ENCODE measurements at regions not wholly inside any gene's neighbourhood (a gene's known extent, or its start where the extent isn't known, plus 50 kb on each side); places are given as distances from the start of the nearest gene placed in this dataset.

DNA sequence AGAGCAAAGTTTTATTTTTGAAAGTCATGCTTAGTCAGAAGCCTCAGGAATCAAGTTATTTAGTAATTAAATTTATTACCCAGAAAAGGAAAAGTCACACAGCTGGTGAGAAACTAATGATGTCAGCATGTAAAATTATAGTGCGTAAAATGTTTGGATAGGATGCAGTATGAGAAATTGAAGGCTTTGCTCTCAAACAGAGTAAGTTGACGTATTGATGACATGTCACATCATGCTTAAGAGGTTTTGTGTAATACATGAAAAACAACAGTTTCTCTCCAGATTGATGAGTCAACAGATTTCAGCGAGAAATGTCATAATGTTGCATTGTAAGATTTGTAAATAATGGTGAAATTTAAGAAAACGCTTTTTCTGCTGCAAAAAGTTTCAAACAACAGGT, 769.8 kb downstream of the METTL15 start:
- DNase-seq (ENCODE audit: extremely low spot score) = no peak
- POLR2A ChIA-PET = no interaction called here
- CTCF ChIA-PET = no interaction called here
- TF ChIP-seq, protein P1, sequence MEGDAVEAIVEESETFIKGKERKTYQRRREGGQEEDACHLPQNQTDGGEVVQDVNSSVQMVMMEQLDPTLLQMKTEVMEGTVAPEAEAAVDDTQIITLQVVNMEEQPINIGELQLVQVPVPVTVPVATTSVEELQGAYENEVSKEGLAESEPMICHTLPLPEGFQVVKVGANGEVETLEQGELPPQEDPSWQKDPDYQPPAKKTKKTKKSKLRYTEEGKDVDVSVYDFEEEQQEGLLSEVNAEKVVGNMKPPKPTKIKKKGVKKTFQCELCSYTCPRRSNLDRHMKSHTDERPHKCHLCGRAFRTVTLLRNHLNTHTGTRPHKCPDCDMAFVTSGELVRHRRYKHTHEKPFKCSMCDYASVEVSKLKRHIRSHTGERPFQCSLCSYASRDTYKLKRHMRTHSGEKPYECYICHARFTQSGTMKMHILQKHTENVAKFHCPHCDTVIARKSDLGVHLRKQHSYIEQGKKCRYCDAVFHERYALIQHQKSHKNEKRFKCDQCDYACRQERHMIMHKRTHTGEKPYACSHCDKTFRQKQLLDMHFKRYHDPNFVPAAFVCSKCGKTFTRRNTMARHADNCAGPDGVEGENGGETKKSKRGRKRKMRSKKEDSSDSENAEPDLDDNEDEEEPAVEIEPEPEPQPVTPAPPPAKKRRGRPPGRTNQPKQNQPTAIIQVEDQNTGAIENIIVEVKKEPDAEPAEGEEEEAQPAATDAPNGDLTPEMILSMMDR (IDR thresholded peaks at IDR 0.05; ENCODE audit: control extremely low read depth, extremely low read depth, low read depth, missing control alignments) = no peak

GRCh38 chr11:28877340-28877739, 769.2 kb downstream of the METTL15 start:
- TF ChIP-seq, protein P1 (IDR thresholded peaks at IDR 0.05; ENCODE audit: control extremely low read depth, extremely low read depth, low read depth, missing control alignments) = no peak
- POLR2A ChIA-PET = no interaction called here
- no peak for DNase-seq (ENCODE audit: extremely low spot score)
- CTCF ChIA-PET = no interaction called here

DNA sequence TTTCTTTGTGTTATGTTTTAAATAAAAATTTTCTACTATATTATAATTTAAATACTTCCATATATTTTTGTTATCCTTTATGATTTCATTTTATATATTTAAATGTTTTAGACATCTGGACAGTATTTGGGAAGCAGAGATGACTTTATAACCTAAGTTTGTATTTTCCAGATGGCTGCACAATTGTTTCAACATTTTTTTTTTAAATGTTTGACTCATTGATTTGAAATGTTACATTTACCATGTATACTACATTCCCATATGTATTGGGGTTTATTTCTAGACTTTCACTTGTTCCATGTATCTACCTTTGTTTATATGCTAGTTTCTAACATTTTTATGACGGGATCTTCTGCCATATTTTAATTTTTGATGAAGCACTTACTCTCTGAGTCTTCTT, 766.5 kb downstream of the METTL15 start:
- DNase-seq (ENCODE audit: extremely low spot score) = no peak
- ChIA-PET CTCF (no interaction called here), POLR2A (no interaction called here)
- TF ChIP-seq, protein P1 (IDR thresholded peaks at IDR 0.05; ENCODE audit: control extremely low read depth, extremely low read depth, low read depth, missing control alignments) = no peak

DNA sequence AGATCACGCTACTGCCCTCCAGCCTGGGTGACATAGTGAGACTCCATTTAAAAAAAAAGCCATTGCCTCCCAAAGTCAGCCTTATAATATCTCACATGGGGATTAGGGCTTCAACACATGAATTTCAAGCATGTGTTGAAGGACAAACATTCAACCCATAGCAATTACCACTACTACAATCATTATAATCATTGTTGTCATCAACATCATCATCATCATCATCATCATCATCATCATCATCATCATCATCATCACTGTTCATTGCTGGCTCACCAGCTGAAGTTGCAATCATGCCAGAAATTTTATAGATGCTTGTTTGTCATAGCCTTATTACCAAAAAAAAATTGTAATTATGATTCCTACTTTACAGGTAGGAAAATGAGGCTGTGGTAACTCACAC, 762.9 kb downstream of the METTL15 start:
- DNase-seq (ENCODE audit: extremely low spot score) = no peak
- CTCF ChIA-PET = interaction anchor here (1.3 kb wide), 1 partner anchor 10 kb away, joined by 3 read pairs; no protein-coding TSS in a partner anchor
- TF ChIP-seq, protein P1 (IDR thresholded peaks at IDR 0.05; ENCODE audit: control extremely low read depth, extremely low read depth, low read depth, missing control alignments) = no peak
- POLR2A ChIA-PET = no interaction called here

DNA sequence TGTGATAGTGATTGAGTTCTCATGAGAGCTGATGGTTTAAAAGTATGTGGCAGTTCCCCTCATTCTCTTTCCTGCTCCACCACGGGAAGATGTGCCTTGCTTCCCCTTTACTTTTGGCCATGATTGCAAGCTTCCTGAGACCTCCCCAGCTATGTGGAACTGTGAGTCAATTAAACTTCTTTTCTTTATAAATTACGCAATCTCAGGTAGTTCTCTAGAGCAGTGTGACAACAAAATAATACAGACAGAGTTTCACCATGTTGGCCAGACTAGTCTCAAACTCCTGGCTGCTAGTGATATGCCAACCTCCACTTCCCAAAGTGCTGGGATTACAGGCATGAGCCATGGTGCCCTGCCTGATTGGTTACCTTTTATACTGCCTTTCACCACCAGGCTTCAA, 755.2 kb downstream of the METTL15 start:
- ChIA-PET POLR2A (no interaction called here), CTCF (interaction anchor here (1.5 kb wide), 1 partner anchor 9 kb away, joined by 4 read pairs; no protein-coding TSS in a partner anchor)
- no peak for DNase-seq (ENCODE audit: extremely low spot score)

DNA sequence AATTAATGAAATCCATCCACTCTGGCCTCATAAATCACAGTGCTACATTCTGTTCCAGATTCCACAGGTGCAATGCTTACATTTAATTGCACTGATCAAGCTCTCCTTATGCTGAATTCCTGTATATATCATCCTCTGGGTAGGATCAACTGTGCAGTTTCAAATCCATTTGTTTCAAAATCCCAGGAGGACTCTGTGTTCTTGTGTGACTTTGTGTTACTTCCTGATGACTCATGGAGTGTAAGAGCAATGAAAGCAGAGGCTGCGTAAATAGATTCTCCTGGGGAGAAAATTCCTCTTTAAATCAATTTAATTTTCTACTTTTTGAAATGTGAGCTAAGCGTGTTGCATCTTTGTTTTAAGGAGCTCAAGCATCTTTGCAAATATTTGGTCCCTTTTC, 752.7 kb downstream of the METTL15 start:
- ChIA-PET POLR2A (no interaction called here), CTCF (interaction anchor here (0.9 to 1.3 kb wide), 2 partner anchors 10 to 14 kb away, joined by 3 to 4 read pairs; no protein-coding TSS in a partner anchor)
- TF ChIP-seq, protein P1 (IDR thresholded peaks at IDR 0.05; ENCODE audit: control extremely low read depth, extremely low read depth, low read depth, missing control alignments) = no peak
- DNase-seq (ENCODE audit: extremely low spot score) = no peak

More for the DNA sequence above, 755.2 kb downstream of the METTL15 start:
- TF ChIP-seq, protein P1 (IDR thresholded peaks at IDR 0.05; ENCODE audit: control extremely low read depth, extremely low read depth, low read depth, missing control alignments) = no peak

DNA sequence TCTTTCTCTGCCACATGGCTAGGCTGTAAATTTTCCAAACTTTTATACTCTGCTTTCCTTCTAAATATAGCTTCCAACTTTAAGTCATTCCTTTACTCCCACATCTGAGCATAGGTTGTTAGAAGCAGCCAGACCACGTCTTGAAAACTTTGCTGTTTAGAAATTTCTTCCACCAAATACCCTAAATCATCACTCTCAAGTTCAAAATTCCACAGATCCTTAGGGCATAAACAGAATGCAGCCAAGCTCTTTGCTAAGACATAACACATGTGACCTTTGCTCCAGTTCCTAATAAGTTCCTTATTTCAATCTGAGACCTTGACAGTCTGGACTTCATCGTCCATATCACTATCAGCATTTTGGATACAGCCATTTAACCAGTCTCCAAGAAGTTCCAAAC, 749.9 kb downstream of the METTL15 start:
- DNase-seq (ENCODE audit: extremely low spot score) = no peak
- TF ChIP-seq, protein P1 (IDR thresholded peaks at IDR 0.05; ENCODE audit: control extremely low read depth, extremely low read depth, low read depth, missing control alignments) = no peak
- ChIA-PET CTCF (no interaction called here), POLR2A (no interaction called here)

Data from GM10248 (cell line).